Activated naive CD8-positive, alpha-beta T cell treated with anti-CD3 and anti-CD28 coated beads, Interleukin-2, amount 10 ng/mL, durations not matched to agents 7 days and 5 days (primary cell): ENCODE measurements at regions not wholly inside any gene's neighbourhood (a gene's known extent, or its start where the extent isn't known, plus 50 kb on each side); places are given as distances from the start of the nearest gene placed in this dataset.
"Not testable (repeated sequence)": the region's sequence is repeated elsewhere in the genome, so short reads cannot be mapped to it uniquely, and the experiment has no call there.

Source experiments
- ATAC-seq: fragments of 150-1000 bp; cut with Tn5 transposase; one replicate; pipeline ENCODE4 v1.10.0; 2021; ENCODE audit warnings: low read depth, moderate library complexity
- POLR2A ChIA-PET: fragments of 350-600 bp; sonication (Branson Sonifier 250); formaldehyde crosslinking; loops from one replicate; lab custom pipeline; 2021; ENCODE audit warnings: antibody characterized with exemption; lab: Charles Lee
- DNase-seq: peaks from one replicate; pipeline ENCODE4 v3.0.0; 2021
- H3K27ac Mint-ChIP-seq: one replicate; pipeline ENCODE4 v1.8.0; 2022; ENCODE audit warnings: mild to moderate bottlenecking, mixed read lengths
- H3K27me3 Mint-ChIP-seq: one replicate; pipeline ENCODE4 v1.8.0; 2022; ENCODE audit warnings: mild to moderate bottlenecking, moderate library complexity, mixed read lengths
- H3K36me3 Mint-ChIP-seq: one replicate; pipeline ENCODE4 v1.8.0; 2021; ENCODE audit warnings: mild to moderate bottlenecking, mixed read lengths
- H3K4me1 Mint-ChIP-seq: one replicate; pipeline ENCODE4 v1.8.0; 2021; ENCODE audit warnings: mixed read lengths
- H3K4me3 Mint-ChIP-seq: one replicate; pipeline ENCODE4 v1.8.0; 2022; ENCODE audit warnings: mild to moderate bottlenecking, moderate library complexity, mixed read lengths
- H3K9me3 Mint-ChIP-seq: one replicate; pipeline ENCODE4 v1.8.0; 2021; ENCODE audit warnings: mixed read lengths

DNA sequence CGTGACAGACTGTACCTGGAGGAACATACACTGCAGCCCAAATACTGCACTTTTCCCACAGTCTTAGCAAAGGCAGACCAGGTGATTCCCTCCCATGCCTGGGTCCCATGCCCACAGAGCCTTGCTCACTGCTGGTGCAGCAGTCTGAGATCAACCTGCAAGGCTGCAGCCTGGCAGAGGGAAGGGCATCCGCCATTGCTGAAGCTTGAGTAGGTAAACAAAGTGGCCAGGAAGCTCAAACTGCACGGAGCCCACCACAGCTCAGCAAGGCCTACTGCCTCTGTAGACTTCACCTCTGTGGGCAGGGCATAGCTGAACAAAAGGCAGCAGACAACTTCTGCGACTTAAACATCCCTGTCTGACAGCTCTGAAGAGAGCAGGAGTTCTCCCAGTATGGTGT lies 597.8 kb upstream of the MBL2 start:
- H3K27ac Mint-ChIP-seq = no peak overlapping the region
- no peak overlapping the region for H3K4me3 Mint-ChIP-seq
- H3K36me3 Mint-ChIP-seq = no peaks in the 10 kb centered on the region
- POLR2A ChIA-PET = no interaction called here
- no peak for ATAC-seq
- peaks cover 7% of the 10 kb centered on the region for H3K9me3 Mint-ChIP-seq
- no peaks in the 10 kb centered on the region for H3K4me1 Mint-ChIP-seq
- no peaks in the 10 kb centered on the region for H3K27me3 Mint-ChIP-seq
- DNase-seq = no peak

DNA sequence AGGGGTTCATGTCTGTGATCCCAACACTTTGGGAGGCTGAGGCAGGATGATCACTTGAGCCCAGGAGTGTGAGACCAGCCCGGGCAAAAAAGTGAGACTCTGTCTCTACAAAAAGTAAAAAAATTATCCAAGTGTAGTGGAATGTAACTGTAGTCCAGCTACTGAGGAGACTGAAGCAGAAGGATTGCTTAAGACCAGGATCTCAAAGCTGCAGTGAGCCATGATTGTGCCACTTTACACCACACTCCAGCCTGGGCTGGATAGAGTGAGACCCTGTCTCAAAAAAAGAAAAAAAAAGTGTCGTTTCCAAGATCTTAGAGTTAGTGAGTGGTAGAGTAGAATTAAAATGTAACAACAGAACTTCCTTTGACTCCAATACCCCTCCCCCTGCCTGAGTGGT lies 589.4 kb upstream of the MBL2 start:
- Mint-ChIP-seq H3K4me3 (no peak overlapping the region), H3K4me1 (no peaks in the 10 kb centered on the region), H3K27ac (no peak overlapping the region), H3K36me3 (no peaks in the 10 kb centered on the region), H3K9me3 (peaks cover 2% of the 10 kb centered on the region), H3K27me3 (no peaks in the 10 kb centered on the region)
- ATAC-seq (no peak), DNase-seq (no peak)
- POLR2A ChIA-PET = no interaction called here

DNA sequence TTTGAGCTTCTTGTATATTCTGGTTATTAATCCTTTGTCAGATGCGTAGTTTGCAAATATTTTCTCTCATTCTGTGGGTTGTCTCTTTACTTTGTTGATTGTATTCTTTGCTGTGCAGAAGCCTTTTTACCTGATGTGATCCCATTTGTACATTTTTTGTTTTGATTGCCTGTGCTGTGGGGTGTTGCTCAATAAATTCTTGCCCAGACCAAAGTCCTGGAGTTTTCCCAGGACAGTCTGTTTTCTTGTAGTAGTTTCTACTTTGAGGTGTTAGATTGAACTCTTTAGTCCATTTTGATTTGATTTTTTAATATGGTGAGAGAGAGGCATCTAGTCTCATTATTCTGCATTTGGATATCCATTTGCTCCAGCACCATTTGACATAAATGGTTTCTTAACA lies 588.7 kb upstream of the MBL2 start:
- POLR2A ChIA-PET = no interaction called here
- ATAC-seq (no peak), DNase-seq (no peak)
- Mint-ChIP-seq H3K4me1 (no peaks in the 10 kb centered on the region), H3K36me3 (no peaks in the 10 kb centered on the region), H3K27ac (no peak overlapping the region), H3K9me3 (peaks cover 2% of the 10 kb centered on the region), H3K4me3 (no peak overlapping the region), H3K27me3 (no peaks in the 10 kb centered on the region)

DNA sequence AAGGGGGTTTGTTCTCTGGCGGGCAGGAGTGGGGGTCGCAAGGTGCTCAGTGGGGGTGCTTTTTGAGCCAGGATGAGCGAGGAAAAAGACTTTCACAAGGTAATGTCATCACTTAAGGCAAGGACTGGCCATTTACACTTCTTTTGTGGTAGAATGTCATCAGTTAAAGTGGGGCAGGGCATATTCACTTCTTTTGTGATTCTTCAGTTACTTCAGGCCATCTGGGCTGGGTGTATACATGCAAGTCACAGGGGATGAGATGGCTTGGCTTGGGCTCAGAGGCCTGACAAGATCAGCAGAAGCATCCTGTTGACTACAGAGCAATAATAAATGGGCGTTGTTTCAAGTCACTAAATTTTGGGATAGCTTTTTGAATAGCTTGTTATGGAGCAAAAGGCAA lies 586.4 kb upstream of the MBL2 start:
- DNase-seq, ATAC-seq, H3K4me3 Mint-ChIP-seq, H3K36me3 Mint-ChIP-seq, H3K27me3 Mint-ChIP-seq, H3K4me1 Mint-ChIP-seq, POLR2A ChIA-PET, H3K9me3 Mint-ChIP-seq, H3K27ac Mint-ChIP-seq: not testable (repeated sequence)

DNA sequence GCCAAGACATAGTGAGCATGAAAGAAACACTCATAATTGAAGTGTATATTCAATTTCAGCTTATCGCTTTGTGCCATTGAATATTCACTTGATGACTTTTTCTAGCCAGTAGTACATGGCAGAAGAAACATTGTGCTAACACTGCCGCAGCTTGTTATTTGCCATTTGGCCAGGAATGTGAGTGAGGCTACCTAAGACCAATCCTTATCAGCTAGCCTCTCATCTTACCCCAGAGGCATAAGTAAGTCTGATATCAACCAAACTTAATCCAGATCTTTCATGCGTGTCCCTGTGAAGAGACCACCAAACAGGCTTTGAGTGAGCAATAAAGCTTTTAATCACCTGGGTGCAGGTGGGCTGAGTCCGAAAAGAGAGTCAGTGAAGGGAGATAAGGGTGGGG lies 586.0 kb upstream of the MBL2 start:
- H3K4me1 Mint-ChIP-seq = no peaks in the 10 kb centered on the region
- no peaks in the 10 kb centered on the region for H3K36me3 Mint-ChIP-seq
- ATAC-seq = no peak
- peaks cover 8% of the 10 kb centered on the region for H3K9me3 Mint-ChIP-seq
- no peak overlapping the region for H3K27ac Mint-ChIP-seq
- no peak for DNase-seq
- POLR2A ChIA-PET = no interaction called here
- H3K27me3 Mint-ChIP-seq = no peaks in the 10 kb centered on the region
- H3K4me3 Mint-ChIP-seq = no peak overlapping the region

DNA sequence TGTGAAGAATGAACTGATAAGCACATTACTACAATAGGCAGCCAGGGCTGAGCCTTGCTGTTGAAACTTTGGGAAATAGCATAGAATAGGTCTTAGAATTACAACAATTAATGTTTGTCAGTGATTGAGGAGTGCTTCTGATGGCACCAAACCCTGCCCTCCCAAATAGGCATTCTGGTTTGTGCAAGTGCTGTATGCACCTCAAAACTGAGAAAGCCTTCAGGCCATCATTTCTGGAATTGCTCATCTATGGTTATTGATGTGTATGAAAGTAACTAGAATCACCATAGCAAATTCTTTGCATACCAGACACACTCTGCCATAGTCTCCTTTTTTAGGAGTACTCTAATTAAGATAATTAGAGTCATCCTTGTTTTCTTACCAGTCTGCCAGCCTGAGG lies 585.0 kb upstream of the MBL2 start:
- no peak for DNase-seq
- H3K4me1 Mint-ChIP-seq = no peaks in the 10 kb centered on the region
- no peak overlapping the region for H3K4me3 Mint-ChIP-seq
- POLR2A ChIA-PET = no interaction called here
- H3K27ac Mint-ChIP-seq = no peak overlapping the region
- no peaks in the 10 kb centered on the region for H3K27me3 Mint-ChIP-seq
- no peak for ATAC-seq
- H3K9me3 Mint-ChIP-seq = peaks cover 8% of the 10 kb centered on the region
- no peaks in the 10 kb centered on the region for H3K36me3 Mint-ChIP-seq

DNA sequence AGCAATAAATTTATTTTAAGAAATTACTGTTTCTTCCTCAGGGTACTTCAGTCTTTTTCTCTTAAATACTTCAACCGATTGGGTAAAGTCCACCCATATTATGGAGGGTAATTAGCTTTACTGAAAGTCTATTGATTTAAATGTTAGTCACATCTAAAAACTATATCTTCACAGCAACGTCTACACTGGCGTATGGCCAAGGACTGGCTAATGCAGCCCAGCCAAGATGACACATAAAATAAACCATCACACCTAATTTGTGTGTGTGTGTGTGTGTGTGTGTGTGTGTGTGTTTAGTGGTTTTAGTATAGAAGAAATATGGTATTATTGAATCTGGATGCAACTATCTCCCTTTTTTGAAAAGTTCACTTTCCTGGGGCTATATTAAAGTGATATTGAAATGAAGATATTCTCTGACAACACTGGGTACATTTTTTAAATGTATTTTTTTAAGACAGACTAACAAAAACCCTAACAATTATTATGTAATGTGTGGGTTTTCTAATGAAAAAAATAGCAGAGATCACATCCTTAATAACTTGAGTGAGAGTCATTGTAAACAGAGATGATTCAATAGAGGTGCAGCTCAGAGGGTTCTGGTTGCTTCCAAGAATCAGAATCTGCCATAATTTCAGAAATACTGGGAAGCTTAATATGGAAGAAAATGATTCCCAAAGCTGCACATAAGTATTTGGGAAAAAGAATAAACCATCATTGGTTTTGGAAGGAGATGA lies 584.2 kb upstream of the MBL2 start:
- Mint-ChIP-seq H3K36me3 (no peaks in the 10 kb centered on the region), H3K9me3 (peaks cover 8% of the 10 kb centered on the region), H3K27ac (no peak overlapping the region), H3K4me1 (no peaks in the 10 kb centered on the region), H3K27me3 (no peaks in the 10 kb centered on the region), H3K4me3 (no peak overlapping the region)
- DNase-seq = no peak
- POLR2A ChIA-PET = no interaction called here
- ATAC-seq = no peak

DNA sequence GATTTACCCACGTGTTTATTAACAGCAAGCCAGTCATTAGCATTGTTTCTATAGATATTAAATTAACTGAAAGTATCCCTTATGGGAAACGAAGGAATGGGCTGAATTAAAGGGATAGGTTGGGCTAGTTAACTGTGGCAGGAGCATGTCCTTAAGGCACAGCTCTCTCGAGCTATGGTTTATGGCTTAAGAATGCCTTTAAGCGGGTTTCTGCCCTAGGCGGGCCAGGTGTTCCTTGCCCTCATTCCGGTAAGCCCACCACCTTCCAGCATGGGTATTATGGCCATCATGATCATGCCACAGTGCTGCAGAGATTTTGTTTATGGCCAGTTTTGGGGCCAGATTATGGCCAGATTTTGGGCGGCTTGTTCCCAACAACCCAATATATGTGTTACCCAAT lies 569.9 kb upstream of the MBL2 start:
- H3K27me3 Mint-ChIP-seq, H3K36me3 Mint-ChIP-seq, H3K9me3 Mint-ChIP-seq, ATAC-seq, POLR2A ChIA-PET, H3K27ac Mint-ChIP-seq, DNase-seq, H3K4me1 Mint-ChIP-seq, H3K4me3 Mint-ChIP-seq: not testable (repeated sequence)

DNA sequence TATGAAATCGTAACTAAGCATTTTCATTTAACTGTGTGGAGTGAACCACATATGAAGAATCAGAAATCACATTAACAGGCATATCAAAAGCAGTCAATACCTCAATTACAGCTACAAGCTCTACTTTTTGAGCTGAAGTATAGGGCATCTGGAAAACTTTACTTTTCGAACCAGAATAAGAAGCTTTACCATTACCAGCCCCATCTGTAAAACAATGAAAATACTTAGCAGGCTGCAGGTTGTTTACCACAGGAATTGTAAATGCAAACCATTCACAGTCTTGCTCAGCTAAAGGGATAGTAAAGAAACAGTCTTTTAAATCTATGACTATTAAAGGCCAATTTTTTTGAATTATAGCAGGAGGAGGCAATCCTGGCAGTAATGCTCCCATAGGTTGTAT lies 565.6 kb upstream of the MBL2 start:
- peaks cover 13% of the 10 kb centered on the region for H3K9me3 Mint-ChIP-seq
- POLR2A ChIA-PET, H3K4me3 Mint-ChIP-seq, H3K27me3 Mint-ChIP-seq, H3K27ac Mint-ChIP-seq, H3K36me3 Mint-ChIP-seq, ATAC-seq, H3K4me1 Mint-ChIP-seq, DNase-seq: not testable (repeated sequence)

DNA sequence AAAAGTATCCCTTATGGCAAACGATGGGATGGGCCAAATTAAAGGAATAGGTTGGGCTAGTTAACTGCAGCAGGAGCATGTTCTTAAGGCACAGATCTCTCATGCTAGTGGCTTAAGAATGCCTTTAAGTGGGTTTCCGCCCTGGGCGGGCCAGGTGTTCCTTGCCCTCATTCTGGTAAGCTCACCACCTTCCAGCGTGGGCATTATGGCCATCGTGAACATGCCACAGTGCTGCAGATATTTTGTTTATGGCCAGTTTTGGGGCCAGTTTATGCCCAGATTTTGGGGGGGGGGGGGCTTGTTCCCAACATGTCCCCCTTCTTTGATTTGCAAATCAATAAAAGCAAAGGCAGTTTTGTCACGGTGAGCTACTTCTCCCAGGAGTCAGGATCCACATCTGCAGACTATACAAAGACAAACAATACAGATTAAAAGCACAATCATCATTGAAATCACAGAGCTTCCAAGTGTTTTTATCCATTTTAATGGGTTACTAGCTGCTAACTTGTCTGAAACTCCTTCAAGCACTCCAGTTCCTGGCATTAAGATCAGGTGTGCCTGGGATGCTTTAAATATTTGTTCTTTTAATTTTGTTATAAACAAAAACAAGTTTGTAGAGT lies 563.3 kb upstream of the MBL2 start:
- H3K36me3 Mint-ChIP-seq, H3K4me1 Mint-ChIP-seq, H3K27me3 Mint-ChIP-seq, H3K4me3 Mint-ChIP-seq, H3K27ac Mint-ChIP-seq, DNase-seq, POLR2A ChIA-PET, ATAC-seq: not testable (repeated sequence)
- peaks cover 13% of the 10 kb centered on the region for H3K9me3 Mint-ChIP-seq

DNA sequence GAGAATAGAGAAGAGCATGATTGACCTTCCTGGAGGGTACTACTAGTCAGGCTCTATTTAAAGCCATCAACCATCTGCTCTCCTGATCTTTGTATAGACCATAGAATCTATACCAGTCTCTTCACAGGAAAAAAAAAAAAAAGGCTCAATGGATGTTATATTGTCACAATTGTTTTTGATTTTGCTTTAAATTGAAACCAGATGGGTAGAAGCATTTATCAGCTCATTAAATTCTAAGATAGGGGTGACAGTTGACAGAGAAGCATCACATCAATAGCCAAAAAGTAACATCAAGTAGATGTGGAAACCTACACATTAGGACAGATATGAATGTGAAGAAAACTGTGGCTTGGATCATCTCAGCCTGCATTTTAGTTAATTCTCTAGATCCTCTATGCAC lies 558.9 kb upstream of the MBL2 start:
- POLR2A ChIA-PET = no interaction called here
- H3K9me3 Mint-ChIP-seq = peaks cover 2% of the 10 kb centered on the region
- H3K36me3 Mint-ChIP-seq = no peaks in the 10 kb centered on the region
- ATAC-seq = no peak
- DNase-seq = no peak
- H3K27ac Mint-ChIP-seq = no peak overlapping the region
- no peak overlapping the region for H3K4me3 Mint-ChIP-seq
- H3K27me3 Mint-ChIP-seq = no peaks in the 10 kb centered on the region
- H3K4me1 Mint-ChIP-seq = no peaks in the 10 kb centered on the region

DNA sequence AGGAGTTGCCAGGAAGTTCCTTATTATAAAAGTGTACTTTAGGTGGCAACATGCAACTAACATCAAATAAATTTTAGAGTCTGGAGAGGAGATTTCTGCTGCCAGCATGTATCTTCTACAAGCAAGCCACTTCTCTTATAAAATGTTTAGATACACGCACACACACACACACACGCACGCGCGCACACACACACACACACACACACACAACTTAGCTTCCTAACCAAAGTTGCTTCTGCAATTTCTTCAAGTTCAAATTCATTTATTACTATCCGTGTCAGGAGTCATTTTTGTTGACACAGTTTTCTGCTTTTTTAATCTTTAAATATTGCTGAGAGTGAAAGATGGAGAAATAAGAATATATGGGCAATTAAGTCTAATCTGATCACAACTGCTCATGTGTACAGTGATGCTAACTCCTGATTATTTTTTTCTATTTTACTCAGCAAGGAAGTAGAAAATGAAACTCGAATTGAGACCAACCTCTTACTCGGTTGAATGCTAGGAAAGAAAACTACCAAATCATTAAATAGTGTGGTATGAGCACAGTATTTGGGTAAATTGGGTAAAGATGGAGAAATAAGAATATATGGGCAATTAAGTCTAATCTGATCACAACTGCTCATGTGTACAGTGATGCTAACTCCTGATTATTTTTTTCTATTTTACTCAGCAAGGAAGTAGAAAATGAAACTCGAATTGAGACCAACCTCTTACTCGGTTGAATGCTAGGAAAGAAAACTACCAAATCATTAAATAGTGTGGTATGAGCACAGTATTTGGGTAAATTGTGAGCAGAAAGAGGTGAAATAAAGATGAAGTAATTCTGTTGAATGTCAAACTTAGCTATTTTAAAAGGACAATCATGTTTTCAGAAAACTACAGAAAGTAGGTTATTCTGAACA lies 554.1 kb upstream of the MBL2 start:
- H3K27me3 Mint-ChIP-seq, H3K9me3 Mint-ChIP-seq, H3K4me1 Mint-ChIP-seq, H3K27ac Mint-ChIP-seq, ATAC-seq, H3K36me3 Mint-ChIP-seq, POLR2A ChIA-PET, DNase-seq: not testable (repeated sequence)
- peak overlapping the region; percentile 40 for H3K4me3 Mint-ChIP-seq

DNA sequence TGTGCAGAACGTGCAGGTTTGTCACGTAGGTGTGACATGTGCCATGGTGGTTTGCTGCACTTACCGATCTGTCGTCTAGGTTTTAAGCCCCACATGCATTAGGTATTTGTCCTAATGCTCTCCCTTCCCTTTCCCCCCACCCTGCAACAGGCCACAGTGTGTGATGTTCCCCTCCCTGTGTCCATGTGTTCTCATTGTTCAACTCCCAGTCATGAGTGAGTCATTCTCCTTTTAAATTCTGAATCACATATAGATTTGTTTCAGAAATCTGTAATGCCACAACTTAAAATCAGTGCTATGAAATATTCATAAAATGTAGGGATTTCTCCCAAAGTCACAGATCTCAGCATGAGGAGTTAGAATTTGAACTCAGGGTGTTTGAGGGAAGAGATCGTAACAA lies 552.5 kb upstream of the MBL2 start:
- POLR2A ChIA-PET = no interaction called here
- peaks cover 4% of the 10 kb centered on the region for H3K9me3 Mint-ChIP-seq
- DNase-seq = no peak
- H3K36me3 Mint-ChIP-seq = no peaks in the 10 kb centered on the region
- no peak overlapping the region for H3K4me3 Mint-ChIP-seq
- no peak overlapping the region for H3K27ac Mint-ChIP-seq
- no peak for ATAC-seq
- no peaks in the 10 kb centered on the region for H3K4me1 Mint-ChIP-seq
- no peaks in the 10 kb centered on the region for H3K27me3 Mint-ChIP-seq

DNA sequence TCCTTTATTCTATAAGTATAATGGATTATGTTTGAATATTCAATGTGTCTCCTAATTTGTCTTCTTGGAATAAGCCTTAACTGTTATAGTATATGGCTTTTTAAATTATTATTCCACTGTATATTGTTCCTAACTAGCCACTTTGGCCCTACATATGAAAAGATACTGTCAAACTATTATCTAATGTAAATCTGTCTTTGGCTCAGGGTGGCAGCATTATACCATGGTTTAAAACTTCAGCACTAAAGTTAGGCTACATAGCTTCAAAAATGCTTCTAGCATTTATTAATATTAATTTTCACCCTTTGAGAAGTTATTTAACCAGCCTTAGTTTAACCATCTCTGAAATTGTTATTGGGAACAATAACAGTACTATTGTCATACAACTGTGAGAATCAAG lies 543.1 kb upstream of the MBL2 start:
- H3K27ac Mint-ChIP-seq = no peak overlapping the region
- H3K4me3 Mint-ChIP-seq = no peak overlapping the region
- POLR2A ChIA-PET = no interaction called here
- DNase-seq (no peak), ATAC-seq (no peak)
- no peaks in the 10 kb centered on the region for H3K36me3 Mint-ChIP-seq
- H3K4me1 Mint-ChIP-seq = no peaks in the 10 kb centered on the region
- H3K27me3 Mint-ChIP-seq = no peaks in the 10 kb centered on the region
- H3K9me3 Mint-ChIP-seq = no peaks in the 10 kb centered on the region
